GM21381 (cell line): ENCODE measurements at regions not wholly inside any gene's neighbourhood (a gene's known extent, or its start where the extent isn't known, plus 50 kb on each side); places are given as distances from the start of the nearest gene placed in this dataset.

Source experiments
- ATAC-seq: cut with Tn5 transposase; IDR thresholded peaks from one replicate; pipeline ENCODE4 v1.9.1; 2021; ENCODE audit warnings: mild to moderate bottlenecking, moderate library complexity; ENCODE audit not compliant: unreplicated experiment

DNA sequence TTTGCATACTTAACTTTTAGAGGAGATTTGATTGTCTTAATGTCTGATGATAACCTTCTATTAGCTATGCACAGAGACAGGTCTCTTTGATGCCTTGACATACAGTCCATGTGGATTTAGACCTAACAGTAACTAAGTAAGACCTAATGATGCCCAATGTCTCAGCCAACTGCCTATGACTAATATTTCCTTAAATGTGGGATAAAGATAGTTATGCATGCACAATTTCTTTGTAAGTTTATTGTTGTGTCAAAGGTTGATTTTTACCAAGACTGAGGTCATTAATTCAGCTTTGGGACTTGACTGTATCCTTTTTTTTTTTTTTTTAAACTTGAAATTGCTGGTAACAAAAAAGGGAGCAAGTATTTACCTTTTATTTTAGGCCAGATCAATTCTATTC is 450.0 kb downstream of the HAO1 start:
- ATAC-seq, result no peak

DNA sequence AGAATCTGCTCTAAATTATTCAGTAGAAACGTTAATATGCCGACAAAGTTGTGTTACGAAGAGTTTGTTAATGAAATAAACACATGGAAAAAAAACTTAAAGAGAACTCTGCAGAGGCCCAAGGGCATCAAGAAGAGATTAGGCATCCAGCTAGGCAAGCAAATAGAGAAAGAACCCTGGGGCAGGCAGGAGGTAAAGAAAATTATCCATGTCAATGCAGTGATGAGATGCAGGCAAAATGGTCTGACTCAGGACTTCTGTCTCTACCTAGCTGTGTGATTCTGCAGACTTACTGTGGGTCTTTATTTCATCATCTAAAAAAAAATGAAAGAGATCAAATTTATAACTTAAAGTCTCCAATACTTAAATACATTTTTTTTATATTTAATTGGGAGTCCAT is 448.0 kb downstream of the HAO1 start:
- no peak for ATAC-seq

DNA sequence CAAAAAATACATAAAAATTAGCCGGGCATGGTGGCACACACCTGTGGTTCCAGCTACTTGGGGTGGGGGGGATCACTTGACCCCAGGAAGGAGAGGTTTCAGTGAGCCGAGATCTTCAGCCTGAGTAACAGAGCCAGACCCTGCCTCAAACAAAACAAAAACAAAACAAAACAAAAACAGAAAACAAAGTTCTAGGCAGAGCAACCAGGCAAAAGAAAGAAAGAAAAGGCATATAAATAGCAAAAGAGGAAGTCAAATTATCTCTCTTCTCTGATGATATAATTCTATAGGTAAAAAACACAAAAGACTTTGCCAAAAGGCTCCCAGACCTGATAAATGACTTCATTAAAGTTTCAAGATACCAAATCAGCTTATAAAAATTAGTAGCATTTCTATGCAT is 446.9 kb downstream of the HAO1 start:
- no peak for ATAC-seq

DNA sequence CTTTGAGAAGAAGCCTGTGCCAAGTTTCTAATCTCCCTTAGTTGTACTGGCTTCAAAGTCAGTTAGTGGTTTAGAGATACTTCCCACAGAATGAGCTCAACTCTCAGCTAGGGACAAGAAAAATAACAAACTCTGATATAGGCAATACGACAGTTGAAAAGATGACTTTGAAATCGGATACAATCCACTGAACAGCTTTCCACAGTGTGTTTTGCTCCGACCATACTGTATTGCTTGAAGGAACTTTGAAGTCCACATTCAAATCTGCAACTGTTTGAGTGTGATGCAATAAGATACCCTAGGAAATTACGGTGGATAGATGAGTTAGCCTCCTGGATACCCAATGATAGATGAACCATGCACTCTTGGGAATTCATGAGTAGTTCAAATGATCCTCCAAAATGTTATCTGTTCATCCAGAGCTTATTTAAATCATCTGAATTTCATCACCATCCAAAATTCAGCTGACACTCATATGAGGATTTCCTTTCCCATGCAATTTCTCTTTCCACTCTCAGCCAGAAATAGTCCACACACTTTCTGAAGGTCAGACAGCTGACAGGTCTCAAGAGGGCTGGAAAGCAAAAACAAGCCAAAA is 443.8 kb downstream of the HAO1 start:
- no peak for ATAC-seq

DNA sequence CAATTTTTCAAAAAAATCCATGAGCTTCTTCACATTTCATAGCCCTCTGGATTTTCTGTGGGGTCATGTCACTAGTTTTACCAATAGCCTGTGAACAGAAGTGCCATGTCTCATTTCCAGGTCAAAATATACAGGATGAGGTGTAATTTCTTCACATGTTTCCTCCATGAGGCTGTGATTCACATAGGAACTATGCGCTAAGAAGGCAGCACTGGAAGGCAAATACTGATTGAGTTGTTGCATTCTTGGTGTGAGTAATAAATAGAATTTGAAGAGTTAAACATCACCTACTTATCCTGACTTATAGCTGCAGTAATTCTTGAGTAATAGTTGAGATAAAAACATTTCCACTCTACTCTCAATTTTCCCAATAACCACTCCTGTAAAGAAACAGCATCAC is 442.3 kb downstream of the HAO1 start:
- ATAC-seq, result no peak

DNA sequence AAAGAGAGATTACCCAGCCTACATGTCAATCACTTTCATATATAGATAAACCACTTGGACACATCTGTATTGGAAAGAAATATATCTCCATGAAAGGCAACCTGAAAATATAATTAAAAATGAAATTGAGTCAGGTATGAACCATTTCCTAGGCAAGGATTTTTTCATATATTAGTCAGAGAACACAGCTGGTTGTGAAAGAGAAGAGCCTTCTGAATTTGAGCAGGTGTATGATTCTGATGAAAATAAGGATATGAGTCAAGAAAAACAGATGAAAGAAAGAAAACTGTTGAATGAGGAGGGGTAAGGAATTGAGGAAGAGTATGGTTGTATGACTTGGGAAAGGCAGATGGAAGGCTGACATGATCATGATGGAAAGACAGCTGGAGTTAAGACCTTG is 441.1 kb downstream of the HAO1 start:
- no peak for ATAC-seq

DNA sequence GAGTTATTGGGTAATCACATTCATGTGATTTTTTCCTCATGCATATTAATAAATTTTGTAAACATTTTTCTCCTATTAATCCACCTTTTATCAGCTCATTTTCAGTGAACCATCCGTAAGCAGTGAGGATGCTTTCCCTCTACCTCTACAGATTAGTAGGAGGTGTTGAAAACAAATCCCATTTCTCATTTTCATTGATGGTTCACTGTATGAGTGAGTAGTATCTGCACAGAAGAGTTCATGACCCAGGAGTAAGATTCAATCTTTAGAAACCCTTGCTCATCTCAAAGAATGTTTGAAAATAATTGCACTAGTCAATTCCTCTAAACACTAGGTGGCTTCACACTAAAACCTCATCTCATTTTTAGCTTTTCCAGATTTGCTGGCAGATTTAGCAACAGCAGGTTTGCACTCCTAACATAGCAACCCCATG is 440.0 kb downstream of the HAO1 start:
- no peak for ATAC-seq

DNA sequence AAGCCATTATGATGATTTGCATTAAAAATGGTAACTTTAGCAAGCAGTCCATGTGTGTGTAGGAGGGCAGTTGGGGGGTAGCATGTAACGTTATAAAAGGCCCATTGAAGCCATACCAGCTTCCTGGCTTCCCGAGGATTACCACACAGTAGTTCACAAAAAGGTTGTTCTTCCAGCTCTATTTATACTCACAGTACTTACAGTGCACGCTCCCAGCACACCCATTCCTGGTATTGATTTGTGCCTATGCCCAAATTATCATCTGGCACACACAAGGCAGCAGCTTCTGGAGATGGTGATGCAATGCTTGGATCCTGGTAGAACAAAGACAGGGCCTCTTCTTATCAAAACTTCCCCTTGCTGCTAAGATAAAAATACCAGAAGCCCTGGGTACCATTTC is 436.8 kb downstream of the HAO1 start:
- no peak for ATAC-seq

DNA sequence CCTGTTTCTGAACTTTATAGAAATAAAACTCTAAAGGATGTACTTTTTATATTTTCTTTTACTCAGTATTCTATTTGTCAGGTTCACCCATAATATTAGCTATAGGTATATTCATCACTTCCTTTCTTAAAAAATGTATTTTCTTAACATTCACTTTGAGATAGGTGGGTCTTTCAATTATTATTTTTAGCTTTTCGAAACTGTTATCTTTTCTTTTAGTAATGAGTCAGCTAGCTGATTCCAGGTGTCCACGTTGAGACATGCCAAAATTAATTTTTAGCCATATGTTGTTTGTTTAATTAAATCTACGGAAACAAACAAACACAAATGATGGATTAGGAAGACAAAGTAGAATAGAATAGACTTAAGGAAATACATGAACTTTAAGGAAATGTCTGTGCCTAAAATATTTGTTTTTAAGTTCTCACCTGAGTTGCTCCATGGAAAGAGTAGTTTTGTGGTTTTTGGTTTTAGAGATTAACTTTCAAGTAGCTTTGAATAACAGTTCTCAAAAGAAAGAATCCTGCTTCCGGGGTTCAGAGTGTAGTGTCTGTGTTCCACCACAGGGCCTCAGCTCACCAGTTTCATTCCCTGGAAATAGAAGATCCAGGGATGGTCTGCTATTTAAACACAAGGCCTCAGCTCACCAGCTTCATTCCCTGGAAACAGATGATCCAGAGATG is 435.0 kb downstream of the HAO1 start:
- ATAC-seq, result peak; percentile 64

DNA sequence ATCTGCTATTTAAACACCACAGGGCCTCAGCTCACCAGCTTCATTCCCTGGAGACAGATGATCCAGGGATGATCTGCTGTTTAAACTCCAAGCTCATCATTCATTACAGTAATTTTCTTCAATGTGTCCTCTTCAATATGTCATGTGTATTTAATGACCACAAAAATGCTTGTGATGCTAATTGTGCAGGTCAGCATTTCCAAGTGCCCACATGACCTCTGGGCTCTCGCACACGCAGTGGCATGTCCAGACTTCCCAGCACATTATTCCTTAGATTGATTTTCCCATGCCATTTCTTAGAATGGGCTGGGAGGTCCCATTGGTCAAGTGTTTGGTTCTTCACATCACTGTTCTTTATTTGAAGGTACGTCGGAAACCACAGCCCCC is 434.4 kb downstream of the HAO1 start:
- no peak for ATAC-seq

DNA sequence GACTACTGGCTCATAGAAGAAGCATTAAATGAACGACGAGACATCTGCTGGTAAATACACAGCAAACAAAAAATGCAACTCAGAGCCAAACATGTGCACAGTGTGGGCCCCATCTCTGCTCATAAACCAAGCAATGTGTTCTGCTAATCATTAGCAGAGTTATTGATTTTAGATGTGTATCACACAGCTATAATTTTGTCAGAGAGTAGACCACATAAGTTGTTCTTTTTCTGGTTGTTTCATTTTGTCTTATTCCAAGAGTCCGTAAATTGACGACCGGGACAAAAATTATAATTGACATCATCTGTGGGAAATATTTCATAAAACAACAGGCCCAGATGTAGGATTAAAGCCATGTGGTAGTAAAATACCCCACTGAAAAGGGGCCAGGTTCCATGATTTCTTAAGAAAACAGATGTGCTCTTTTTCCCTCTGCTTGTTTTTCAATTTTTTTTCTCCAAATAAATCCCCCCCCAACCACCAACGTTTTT is 423.6 kb downstream of the HAO1 start:
- ATAC-seq, result no peak

DNA sequence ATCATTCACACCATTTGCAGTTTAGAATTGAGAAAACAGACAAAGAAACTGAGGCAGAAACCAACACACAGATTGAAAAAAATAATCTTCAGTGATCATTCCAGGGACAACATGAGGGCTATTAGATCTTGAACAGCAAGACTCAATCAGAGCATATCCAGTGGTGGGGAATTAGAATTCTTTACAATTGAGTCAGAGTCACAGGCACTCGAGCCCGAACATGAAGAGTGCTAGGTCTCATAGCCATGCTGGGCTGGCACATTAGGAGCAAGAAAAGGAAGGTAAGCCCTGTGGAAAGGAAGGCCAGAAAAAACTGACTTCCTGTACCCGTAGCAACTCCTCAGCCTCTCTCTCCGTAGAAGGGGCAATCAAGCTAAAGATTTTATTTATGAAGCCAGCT is 419.9 kb downstream of the HAO1 start:
- no peak for ATAC-seq

DNA sequence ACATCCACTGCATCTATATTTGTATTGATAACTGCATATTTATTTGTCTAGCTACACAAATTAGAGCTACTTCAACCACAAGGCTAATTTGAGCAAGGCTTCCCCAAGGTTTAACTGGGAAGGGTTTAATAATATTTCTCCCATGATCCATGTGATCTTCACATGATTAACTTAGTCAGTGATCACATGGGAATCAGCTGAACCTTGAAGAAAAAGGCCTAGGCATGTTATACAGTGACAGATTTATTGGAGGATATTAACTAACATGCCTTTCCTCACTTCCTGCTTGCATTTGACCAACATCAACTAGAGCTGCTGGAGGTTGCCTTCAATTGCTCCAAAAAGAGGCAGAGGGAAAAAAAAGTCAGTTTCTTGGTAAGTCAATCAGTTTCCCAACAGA is 417.0 kb downstream of the HAO1 start:
- ATAC-seq, result no peak

DNA sequence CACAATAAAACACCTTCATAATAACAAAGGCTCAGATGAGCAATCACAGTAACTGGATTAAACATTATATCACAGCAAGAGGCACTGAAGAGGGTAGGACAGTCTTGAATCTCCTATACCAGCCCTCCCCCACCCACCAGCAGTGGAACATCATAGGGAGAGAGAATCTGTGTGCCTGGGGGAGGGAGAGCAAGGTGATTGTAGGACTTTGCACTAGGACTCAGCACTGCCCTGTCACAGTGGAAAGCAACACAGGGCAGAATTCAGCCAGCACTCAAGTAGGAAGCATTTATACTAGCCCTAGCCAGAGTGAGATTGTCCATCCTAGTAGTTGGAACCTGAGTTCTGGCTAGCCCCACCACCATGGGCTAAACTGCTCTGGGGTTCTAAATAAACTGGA is 400.2 kb downstream of the HAO1 start:
- no peak for ATAC-seq

DNA sequence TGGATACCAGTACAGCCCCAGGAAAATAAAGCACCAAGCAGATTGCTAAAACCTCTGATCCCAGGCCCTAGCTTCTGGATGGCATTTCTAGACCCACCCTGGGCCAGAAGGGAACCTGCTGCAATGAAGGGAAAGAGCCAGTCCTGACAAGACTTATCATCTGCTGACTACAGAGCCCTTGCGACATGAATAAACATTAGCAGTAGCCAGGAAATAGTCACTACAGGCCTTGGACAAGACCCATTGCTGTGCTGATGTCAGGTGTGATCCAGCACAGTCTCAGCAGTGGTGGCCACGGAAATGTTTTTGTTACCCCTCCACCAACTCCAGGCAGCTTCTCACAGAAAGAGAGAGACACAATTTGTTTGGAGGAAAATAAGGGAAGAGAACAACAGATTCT is 399.3 kb downstream of the HAO1 start:
- ATAC-seq, result no peak

DNA sequence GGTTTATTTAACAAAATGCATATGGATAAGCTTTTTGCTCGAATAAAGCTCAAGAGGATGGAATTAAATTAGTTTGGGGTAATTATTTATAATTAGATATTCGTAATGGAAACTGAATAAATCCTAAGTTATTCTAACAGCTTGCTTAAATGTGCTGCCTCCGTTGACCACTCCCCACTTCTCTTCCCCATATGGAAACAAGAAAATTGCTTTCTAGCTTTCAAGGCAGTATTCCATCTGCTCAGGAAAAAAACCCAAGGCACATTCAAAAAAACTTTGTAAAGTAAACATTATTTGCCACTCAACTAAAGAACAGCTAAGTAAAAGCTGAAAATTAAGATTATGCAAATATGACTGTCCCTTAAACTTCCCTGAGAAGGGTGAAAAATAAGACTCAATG is 369.2 kb downstream of the HAO1 start:
- ATAC-seq, result no peak

DNA sequence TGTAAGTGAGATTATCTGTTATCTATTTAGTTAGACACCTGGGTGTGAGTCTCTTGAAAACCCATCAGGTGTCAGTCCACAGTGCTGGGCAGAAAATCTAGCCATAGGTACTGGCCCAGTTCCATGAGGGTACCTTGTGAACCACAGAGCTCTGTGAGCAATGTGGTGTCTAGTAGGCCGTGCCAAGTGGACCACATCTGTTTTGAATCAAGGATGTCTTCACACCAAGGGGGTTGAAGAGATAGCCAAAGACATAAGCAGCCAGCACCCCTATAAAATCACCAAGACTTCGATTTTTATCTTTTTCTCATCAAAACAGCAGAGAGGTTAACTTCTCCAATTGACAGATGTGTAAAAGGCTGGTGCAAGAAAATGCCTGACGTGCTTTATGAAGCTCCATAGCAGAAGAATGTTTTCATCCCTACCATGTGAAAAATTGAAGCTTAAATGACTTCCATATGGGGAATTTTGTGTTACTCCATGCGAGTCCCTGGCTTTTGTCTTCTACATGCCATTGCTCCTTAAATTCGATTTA is 368.7 kb downstream of the HAO1 start:
- ATAC-seq, result no peak

DNA sequence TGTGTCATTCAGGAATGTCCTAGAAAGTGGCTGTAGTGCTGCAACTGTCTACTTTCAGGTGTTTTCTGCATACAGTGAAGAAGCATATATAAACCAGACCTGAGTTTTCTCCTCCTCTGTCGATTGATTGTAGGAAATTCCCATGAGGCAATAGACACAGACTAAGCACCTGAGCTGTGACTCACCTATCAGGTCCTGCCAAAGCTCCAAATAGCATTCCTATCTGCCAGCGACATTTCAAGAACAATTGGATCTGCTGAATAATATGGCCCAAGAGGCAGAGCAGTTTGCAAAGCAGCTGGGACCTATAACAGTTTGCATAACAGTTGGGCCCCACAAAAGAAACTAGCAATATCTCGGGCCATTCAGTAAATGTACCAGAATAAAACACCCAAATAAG is 360.4 kb downstream of the HAO1 start:
- ATAC-seq, result no peak

DNA sequence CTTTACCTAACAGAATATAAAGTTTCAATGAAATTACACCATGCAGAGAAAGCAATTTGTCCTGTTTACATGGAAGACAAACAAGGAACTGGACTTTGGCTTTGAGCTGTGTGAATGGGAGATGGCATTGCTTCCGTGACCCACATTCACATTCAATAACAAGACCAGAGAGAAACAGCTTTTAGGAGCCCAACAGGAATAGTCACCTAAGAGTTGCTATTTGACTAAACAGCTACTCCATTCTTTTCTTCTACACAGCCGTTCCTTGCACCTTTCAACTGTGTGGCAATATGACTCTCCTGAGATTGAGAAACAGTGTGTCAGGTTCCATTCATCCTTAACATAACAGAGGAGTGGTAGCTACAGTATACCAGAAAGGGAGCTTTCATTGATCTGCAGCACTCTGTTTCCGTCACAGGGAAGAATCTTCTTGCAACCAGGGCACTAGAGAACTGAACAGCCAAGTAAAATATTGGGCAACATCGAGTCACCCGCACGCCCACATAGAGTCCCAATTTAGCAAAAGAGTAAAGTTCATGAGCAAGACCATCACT is 355.1 kb downstream of the HAO1 start:
- no peak for ATAC-seq

DNA sequence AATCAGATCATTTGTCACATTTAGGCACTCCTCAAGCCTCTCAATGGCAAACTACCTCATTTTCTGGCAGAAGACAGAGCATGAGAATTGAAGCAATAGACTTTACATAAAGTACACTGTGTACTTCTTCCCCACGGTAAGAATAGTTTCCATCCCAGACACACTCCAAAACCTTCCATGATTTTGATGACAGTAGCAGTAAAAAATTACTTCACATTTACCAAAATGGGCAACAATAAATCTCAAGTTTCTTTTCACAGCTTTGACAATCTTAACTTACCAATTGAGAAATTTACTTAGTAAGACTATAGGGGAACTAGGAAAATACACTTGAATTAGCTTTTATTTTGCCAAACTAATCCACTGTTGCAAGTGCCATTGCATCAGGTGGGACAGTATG is 353.8 kb downstream of the HAO1 start:
- no peak for ATAC-seq

DNA sequence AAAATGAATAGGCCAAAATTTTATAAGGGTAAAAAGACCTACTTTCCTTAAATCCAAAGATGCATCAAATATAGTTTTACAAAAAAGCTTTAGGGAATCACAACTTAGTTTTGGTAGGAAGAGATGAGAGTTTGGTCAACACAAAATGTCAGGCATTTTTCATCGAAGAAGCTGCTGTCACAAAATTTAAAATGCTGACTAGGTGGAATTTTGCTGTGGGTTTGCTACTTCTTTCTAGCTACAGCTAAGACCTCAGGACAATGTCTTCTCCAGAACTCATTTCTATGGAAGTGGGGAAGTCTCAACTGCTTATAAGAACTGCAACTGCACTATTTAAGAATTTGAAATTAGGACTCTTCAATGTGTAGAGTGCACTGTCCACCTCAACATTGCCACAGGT is 351.1 kb downstream of the HAO1 start:
- ATAC-seq, result no peak

DNA sequence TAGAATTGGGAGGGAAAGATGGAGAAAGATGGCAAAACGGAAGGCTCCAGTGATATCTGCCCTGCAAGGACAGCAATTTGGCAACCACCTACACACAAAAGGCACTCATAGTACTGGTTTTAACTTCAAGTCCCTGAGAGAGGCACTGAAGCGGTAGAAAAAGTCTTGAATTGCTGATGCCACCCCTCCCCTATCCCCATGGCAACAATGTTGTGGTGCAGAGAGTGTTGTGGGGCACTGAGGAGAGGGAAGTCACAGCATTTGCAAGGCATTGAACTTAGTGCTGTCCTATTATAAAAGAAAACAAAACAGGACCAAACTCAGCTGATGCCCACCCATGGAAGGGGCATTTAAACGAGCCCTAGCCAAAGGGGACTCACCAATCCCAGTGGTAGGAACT is 343.7 kb downstream of the HAO1 start:
- no peak for ATAC-seq
